Middle frontal gyrus (tissue), 1 donor: ENCODE measurements at regions not wholly inside any gene's neighbourhood (a gene's known extent, or its start where the extent isn't known, plus 50 kb on each side); places are given as distances from the start of the nearest gene placed in this dataset.
"Not testable (repeated sequence)": the region's sequence is repeated elsewhere in the genome, so short reads cannot be mapped to it uniquely, and the experiment has no call there.

Experiments
- DNase-seq: peaks from one replicate; pipeline ENCODE4 v3.0.0-alpha.2; 2015; ENCODE audit warnings: low spot score; ENCODE audit errors: extremely low spot score

DNA sequence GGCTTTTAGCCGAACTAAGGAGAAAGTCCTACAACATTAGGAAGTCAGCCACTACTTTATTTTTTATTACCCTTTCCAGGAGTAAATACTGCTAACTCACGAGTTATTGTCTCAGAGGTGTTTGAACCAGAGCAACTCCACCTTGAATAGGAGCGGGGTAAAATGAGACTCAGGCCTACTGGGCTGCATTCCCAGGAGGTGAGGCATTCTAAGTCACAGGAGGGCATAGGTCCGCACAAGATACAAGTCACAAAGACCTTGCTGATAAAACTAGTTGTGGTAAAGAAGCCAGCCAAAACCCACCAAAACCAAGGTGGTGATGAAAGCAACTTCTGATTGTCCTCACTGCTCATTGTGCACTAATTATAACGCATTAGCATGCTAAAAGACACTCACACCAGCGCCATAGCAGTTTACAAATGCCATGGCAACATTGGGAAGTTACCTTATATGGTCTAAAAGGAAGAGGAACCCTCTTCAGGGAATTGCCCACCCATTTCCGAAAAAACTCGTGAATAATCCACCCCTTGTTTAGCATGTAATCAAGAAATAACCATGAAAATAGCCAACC lies 555.9 kb downstream of the IGSF11 start:
- DNase-seq: no peak

DNA sequence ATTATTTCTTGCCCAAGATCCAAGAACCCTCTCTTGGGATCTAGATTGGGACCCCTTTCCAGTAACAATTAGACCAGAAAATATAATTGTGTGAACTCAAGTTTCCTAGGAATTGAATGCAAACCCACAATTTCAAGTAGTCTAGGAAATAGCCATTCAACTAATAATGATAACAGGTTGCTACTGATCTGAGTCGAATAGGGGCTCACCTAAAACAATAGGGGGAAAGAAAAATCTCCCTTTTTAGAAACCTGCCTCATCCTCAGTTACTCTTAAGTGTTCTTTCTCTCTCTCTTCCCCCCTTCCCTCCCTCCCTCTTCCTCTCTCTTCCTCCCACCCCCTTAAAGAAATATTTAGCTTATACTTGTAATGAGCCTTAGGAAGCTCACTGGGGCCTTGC lies 555.3 kb downstream of the IGSF11 start:
- DNase-seq: no peak

GRCh38 chr3:118480101-118480860 lies 554.4 kb downstream of the IGSF11 start:
- DNase-seq: no peak

DNA sequence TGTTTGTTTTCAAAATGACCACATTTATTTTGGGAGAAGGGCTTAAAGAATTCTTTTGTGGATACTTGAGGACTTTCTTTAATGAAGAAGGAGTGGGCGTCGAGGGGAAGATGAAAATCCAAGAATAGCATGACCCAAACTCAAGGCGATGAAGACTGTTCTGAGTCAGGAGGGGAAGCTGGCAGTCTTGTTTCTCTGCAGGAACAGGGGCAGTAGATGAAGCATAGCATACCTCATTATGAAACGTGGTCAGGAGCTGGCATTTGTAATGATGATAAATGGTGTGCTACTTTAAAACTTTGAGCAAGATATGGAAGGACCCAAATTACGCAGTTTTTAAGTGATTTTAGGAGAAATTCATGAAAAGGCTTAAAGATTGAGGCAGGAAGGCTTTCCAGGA lies 549.0 kb downstream of the IGSF11 start:
- no peak for DNase-seq

GRCh38 chr3:118487734-118488133 lies 546.9 kb downstream of the IGSF11 start:
- no peak for DNase-seq

DNA sequence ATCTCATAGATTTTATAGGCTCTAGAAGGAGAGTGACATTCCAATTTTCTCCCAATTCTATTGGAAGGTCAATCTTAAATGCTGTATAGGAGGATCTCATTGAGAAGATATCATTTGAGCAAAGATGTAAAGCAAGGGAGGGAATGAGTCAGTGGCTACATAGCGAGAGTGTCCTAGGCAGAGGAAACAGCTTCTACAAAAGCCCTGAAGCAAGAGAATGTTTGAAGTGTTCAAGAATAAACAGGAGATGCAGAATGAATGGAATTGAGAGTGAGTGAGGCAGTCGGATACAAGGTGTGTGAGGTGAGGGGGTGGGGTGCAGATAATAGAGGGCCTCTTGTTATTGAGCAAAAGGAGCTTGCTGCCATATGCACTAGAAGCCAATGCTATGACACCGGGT lies 545.9 kb downstream of the IGSF11 start:
- no peak for DNase-seq

GRCh38 chr3:118495206-118495605 lies 539.4 kb downstream of the IGSF11 start:
- DNase-seq: no peak

GRCh38 chr3:118497274-118497673 lies 537.4 kb downstream of the IGSF11 start:
- DNase-seq: no peak

DNA sequence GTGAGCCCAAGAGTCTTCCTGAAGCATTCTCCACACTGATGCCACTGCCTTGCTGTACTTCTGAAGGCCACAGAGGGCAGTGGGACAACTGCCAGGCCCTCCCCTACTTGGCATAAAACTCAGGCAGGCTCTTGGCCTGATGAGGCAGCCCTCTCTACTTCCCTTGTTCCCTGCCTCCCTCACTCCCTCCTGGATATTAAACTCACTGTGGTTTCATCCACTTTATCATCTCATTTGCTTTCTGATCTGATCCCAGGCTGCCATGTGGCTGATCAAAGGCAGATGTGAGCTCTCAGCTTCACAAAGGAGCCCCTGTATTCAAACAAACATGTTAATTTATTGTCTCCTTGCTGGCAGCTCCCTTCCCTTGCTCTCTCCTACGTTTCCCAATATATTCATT lies 533.5 kb downstream of the IGSF11 start:
- no peak for DNase-seq

DNA sequence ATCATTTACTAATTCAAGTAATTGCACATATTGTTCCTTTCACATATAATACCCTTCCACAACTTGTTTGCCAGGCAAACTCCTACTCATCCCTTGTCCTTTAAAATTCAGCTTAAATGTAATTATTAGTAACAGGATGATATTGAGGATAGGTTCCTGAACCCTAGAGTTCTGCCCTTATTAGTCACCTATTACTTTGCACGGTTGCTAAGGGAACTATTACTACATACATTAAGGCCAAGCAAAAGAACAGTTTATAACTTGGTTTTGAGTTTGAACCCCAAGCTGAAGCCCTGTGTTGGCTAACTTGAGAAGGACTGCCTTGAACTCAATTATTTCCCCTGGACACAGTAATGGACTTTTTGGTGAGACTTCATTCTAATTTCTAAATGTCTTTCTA lies 529.7 kb downstream of the IGSF11 start:
- no peak for DNase-seq

GRCh38 chr3:118505784-118506183 lies 528.9 kb downstream of the IGSF11 start:
- DNase-seq: no peak

GRCh38 chr3:118511402-118511801 lies 523.2 kb downstream of the IGSF11 start:
- no peak for DNase-seq

GRCh38 chr3:118512301-118512700 lies 522.3 kb downstream of the IGSF11 start:
- DNase-seq: no peak

- no peak for DNase-seq
These were observed 509.6 kb downstream of the IGSF11 start for GRCh38 chr3:118525077-118525476.

DNA sequence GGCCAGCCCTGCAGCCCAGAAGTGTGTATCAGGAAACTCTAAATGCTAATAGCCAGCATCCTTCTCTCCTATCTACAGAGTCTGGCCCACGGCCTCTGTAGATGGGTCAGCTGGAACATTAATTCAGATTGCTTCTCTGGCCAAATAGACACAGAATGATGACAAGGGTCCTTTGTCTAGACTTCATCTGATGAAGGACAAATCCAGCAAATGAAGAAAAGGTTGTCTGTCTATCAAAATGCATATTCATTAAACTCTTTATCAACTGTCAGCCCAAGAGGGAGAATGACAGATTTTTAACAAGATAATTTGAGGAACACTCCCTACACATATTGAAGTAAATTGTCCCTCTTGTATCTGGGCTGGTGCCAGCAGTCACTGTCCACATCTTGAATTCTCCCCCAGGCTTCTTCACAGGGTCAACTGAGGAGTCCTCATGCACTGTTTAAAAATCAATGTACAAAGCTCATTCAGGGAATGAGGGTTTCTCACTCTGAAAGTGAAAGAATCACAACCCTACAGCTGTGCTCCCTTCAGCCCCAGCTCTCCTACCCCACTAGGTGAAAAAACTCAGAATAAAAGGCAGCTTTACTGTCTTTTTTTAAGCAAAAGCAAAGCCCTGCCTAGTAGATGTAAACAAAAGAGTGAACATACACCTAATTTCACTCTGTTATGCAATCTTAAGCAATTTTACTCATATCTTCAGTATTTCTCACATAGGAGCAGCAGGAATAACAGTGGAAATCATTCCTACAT lies 507.7 kb downstream of the IGSF11 start:
- no peak for DNase-seq

DNA sequence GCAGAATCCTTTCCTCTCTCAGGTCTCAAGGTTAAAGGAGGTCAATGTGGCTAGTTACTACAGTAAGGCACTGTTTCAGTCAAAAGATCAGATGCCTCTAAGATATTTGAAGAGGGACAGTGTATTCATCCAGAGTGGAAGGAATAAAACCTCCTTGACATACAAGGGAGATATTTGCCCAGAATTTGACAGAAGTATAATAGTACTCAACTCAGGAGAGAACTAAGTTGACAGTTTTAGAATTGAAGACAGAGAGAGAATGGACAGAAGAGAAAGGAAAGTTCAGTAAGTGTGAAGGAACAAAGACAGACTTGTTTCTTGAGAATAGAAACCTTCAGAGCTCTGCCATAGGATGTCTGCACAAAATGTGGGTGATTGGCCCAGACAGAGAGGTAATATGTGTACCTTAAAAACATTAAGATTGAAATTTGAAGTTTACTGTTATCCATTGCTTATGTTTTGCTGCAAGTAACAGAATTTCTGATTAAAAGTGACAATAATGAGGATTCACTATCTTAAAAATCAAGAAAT lies 507.1 kb downstream of the IGSF11 start:
- DNase-seq: no peak

GRCh38 chr3:118529554-118529953 lies 505.1 kb downstream of the IGSF11 start:
- DNase-seq: no peak

GRCh38 chr3:118530350-118530922 lies 504.2 kb downstream of the IGSF11 start:
- no peak for DNase-seq

- DNase-seq: not testable (repeated sequence)
These were observed 503.7 kb downstream of the IGSF11 start for GRCh38 chr3:118530927-118531356.

GRCh38 chr3:118531816-118532215 lies 502.8 kb downstream of the IGSF11 start:
- DNase-seq: no peak

DNA sequence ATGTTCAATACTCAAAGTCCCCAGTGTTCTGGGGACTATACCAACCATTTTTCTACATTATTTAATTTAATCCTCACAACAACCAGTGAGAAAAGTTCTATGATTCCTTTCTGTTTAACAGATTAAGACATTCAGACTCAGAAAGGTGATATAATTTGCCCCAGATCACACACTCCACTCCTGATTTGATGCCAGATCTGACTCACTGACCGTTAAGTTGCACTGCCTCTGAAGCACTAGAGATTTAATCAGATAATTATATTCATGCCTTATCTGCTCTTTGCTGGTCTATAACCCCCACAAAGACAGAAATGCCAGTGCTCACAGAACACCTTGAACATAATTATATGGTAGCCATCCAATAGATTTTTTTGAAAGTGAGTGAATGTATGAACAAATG lies 501.0 kb downstream of the IGSF11 start:
- DNase-seq: no peak

DNA sequence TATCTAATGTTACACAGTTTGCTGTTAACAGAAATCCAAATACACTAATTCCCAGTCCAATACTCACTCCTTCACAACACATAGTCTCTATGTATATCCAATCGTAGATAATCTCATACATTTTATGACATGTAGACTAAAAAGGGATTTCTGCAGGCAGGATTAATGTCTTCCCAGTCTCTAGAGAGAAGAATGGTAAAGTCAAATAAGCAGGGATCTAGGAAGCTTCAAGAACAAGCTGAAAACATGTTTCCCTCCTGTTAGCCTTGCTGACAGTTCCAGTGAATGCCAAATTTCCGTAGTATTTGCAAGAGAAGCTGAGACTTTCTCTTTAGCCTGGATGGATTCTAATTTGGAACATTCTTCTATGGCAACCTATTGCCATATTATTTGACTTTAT lies 500.1 kb downstream of the IGSF11 start:
- DNase-seq: no peak
